SKM-1 (cell line): ENCODE measurements at regions not wholly inside any gene's neighbourhood (a gene's known extent, or its start where the extent isn't known, plus 50 kb on each side); places are given as distances from the start of the nearest gene placed in this dataset.

Experiments
- DNase-seq: peaks from one replicate; lab custom pipeline; 2025; ENCODE audit not compliant: unreplicated experiment; lab: John Stamatoyannopoulos, UW

DNA sequence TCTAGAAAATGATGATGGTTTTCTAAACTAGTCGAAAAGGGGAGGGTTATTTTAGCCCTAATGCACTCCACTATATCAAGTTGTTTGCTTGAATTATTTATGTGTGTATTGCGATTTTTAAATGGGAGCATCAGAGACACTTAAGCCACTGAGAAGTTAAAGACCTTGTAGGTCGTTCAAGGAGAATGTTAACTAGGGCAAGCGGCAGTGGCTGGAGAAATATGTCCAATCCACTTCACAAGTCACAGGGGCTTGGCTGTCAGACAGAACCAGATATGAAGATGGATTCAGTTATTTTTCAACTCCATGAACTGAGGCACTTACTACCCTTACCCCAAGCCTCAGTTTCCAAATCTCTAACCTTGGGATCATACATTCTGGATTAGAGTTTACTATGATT, 702.0 kb downstream of the CDH11 start:
- DNase-seq: no peak

DNA sequence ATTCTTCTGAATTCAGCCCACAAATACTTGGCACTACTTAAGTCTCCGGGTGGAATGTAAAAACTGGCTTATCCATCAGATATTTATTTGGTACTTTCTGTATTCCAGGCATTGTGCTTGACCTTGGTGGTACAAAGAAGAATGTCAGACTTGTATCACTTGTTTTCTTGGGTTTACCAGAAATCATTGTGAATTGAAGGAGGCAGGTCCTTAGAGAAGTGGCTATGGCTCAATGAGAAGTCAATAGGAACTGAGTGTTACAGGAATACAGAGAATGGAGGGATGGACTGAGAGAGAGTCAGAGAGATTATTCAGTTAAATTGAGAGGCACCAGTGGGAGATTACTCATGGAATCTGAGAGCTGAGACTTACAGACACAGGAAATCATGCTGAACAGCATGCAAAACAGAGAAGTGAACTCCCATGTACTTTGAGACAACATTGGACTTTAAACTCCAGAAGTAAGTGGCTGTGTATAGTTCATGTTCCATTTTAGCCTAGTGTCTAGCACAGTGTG, 704.1 kb downstream of the CDH11 start:
- DNase-seq: no peak

DNA sequence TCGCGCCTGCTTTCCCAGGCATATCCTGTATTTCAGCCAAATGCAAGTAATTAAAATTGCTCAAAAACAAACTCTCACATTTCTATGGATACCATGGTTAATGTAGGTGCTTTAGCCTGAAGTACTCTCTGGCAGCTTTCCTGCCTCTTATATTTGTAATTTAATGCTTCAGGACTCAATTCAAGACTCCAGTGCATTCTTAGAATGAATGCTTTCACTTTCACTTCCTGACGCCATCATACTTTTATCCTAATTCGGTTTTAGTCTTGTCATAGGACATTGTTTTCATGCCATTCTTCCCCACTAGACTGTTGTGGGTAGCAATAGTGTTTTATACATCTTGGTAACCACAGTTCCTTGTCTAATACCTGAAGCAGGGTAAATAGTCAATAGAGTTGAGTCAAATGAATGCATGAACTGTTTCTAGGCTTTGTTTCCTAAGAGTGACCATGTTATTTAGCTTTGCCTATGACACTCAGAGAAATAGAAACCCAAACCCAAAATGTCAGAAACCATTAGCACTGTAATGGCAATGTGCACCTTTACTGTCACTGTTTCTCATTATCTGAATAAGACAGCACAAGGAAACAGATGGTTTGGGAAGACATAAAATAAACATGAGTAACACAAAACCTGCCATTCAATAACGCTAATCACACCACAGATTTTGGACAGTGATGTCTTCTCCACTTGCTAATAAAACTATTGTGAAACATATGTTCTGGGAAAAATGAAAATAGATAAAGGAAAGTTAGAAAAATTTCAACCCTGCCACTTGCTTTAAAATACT, 705.5 kb downstream of the CDH11 start:
- DNase-seq: no peak

DNA sequence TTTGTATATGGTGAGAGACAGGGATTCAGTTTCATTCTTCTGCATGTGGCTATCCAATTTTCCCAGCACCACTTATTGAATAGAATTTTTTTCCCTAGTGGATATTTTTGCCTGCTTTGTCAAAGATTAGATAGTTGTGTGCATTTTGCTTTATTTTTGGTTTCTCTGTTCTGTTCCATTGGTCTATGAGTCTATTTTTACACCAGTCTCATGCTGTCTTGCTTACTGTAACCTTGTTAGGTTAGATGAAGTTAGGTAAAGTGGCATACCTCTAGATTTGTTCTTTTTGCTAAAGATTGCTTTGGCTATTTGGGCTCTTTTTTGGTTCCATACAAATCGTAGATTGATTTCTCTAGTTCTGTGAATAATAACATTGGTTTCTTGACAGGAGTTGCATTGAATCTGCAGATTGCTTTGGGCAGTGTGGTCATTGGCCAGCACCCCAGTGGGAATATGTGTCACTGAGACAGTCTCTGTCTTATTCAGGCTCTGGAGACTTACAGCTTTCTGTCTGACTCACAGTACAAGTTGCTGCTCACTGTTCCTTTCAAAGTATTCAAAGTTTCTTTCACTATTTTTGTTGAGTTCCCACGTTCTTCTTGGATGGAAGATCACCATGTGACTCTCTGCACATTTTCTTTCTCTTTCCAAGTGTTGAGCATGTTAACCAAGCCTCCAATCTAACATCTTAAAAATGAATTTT, 709.1 kb downstream of the CDH11 start:
- no peak for DNase-seq

GRCh38 chr16:64410306-64410705, 711.6 kb downstream of the CDH11 start:
- DNase-seq: no peak

DNA sequence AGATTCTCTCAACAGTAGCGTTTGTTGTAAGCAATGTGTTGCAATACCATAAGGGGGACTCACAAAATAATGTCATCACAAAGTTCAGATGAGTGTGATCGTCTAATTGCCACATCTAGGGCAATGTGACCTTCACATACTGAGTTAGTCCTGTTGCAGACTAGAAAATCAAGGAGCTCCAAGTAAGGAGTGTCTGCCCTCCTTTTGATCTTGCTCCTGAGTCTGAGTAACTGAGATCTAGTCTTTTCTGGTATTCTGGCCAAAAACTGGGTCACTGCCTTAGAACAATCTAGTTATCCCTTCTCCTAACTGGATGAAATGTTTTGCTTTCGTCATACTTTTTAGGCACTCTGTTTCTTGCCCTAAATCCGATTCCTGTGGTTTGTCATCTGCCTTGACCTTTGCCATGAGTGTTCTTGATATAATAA, 712.1 kb downstream of the CDH11 start:
- no peak for DNase-seq

GRCh38 chr16:64408699-64409098, 713.2 kb downstream of the CDH11 start:
- DNase-seq: no peak

- no peak for DNase-seq
These were observed 715.1 kb downstream of the CDH11 start for GRCh38 chr16:64406770-64407181.

DNA sequence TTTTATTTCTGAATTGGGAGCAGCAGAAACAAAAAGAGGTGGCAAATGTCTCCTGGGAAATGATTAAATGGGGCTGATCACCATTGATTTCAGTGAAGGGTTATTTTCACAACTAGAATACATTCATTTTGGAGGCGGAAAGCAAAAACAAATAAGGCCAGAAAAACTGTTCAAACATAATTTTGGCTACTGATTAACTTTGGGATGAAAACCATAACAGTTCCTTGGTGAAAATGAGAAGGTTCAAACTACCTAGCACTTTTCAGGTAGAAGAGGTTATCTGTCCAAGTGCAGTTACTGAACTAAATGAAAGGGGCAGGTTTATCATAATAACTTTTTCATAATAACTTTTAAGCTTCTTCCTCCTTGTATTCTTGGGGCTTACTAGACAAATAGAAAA, 718.5 kb downstream of the CDH11 start:
- no peak for DNase-seq

DNA sequence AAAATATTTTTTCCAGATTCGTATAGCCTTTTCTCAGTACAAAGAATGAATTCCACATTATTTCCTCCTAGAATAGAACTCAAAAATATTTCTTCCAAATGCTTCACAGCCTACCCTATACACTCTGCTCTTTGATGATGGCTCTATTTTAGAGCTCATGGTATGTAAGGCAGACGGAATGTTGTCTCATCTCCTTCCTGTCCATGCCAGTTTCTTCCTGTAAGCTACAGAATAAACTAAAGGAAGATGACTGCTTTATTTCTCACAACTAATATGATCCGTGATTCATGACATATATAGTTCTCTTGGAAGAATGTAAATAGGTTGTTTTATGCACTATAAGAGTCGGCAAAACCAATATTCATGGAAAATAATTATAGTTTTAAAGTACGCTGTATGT, 723.1 kb downstream of the CDH11 start:
- no peak for DNase-seq

DNA sequence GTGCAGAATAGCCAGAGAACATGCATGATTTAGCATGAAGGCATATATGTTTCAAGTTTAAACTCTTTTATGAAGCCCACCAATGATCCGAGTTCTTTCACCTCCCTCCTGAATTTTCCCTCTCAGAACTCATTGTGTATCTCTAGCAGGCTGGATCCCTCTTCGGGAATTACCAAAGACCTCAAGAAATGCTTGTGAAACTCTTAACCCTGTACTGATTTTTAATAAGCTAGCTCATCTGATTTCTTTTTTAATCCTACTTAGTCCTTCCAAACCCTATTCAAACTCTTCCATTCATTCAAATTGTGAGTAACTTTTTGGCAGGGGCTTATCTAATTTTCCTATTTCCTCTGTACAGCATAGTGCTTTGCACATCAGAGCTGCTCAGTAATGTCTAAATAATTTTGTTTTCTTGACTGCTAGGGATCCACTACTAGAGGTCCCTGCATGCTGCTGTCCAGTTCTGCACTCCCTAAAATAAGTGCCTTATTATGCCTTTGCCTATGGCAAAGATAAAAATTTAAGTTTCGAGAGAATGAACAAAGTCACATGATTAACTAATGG, 723.8 kb downstream of the CDH11 start:
- no peak for DNase-seq

DNA sequence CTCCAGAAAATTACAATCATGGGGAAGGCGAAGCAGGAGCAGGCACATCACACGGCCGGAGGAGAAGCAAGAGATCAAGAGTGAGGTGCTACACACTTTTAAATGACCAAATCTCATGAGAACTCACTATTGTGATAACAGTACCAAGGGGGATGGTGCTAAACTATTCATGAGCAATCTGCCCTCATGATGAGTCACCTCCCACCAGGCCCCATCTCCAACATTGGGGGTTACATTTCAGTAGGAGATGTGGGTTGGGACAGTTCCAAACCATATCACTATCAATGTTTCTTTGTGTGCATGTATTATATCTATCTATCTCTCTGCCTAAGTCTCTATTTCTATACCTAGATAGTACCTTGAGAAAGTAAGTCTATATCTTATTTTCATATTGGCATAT, 724.8 kb downstream of the CDH11 start:
- no peak for DNase-seq

DNA sequence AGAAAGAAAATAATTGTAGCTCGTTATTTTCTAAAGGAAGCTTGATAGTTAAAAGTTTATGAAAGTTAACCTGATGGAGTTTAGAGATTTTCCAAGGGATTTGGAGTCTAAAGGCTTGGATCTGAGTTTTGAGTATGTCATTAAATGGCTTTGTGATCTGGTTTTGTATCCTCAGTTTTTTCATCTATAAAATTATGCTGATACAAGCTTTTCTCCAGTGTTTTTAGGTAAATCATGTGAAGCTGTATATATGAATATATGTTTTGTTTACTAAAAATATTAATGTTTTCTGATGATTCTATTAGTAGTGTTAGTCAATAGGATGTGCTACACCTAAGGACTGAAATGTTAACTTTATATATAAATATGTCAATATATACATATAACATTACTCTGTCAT, 727.8 kb downstream of the CDH11 start:
- no peak for DNase-seq

DNA sequence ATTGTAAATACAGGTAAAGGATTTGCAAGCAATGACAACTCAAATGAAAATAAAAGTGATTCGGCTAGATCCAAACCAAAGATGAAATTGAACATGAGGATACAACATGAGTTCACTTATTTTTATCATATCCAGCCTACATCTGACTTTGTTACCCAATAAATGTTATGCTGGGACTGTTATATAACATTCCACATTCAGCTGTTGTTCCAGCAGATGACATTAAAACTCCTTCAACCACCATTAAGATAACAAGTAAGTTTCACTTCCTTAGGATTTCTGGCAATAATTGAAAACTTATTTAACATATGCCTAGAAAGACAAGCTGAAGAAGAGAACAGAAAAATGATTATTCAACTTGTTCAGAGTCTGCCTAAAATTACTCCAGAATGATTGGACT, 729.4 kb downstream of the CDH11 start:
- no peak for DNase-seq

DNA sequence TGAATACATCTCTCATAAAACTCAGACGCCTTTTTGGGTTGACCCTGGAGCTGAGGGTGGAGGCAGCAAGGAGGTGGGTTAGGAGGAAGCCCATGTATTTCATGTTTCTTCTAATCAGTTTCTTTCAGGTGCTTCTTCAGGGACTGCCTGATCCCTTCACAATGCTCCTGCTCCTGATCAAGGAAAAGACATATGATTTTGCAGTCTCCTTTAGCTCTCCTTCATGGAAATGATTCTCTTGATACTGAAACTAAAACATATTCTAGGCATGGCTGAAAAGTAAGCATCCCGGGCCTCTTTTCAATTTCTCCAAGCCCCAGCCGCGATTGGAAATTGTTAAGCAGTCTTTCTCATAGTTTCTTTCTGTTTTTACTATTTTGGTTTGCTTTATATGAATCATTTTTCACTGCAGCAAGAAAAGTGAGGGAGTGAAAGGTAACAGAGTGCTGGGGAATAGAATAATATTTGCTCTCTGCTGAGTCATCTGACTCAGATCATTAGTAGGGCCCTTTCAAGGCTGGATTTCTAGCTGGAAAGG, 730.7 kb downstream of the CDH11 start:
- DNase-seq: no peak

GRCh38 chr16:64390102-64390501, 731.8 kb downstream of the CDH11 start:
- no peak for DNase-seq

DNA sequence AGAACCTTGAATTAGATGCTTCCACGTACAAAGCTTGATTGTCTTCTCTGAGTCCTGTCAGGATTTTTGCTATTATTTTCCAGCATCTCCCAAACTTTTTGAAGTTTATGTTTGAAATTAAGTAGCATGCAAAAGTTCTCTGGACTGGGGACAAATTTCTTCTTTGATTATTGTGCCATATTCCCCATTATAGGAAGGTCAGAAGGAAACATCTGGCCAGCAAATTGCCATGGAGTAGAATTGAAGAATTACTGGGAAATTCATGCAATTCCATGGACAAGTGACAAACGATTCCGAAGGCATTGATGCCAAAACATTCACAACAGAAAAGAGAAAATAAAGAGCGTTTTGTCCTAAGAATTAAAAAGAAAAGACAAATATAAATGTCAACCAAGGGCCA, 737.2 kb downstream of the CDH11 start:
- no peak for DNase-seq

DNA sequence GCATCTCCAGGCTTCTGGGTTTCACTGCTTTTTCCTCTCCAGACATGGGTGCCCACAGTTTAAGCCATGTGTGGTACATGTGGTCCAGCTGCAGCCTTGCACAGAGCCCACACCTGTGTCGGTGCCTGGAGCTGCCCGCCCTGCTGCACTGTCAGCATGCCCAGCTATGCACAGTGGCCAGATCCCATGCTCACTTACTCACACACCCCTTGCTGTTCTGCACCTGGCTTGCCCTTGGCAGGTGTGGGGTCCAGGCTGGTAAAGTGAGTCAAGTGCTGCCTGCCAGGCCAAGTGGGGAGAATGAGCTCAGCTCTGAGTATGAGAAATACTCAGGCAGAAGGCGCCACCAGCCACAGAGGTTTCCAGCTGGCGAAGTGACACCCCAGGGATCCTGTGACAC, 739.9 kb downstream of the CDH11 start:
- DNase-seq: no peak

GRCh38 chr16:64380751-64381150, 741.1 kb downstream of the CDH11 start:
- DNase-seq: no peak

- no peak for DNase-seq
These were observed 746.4 kb downstream of the CDH11 start for GRCh38 chr16:64375391-64375980.

GRCh38 chr16:64370112-64370511, 751.8 kb downstream of the CDH11 start:
- no peak for DNase-seq
